ENCODE measurements at regions not wholly inside any gene's neighbourhood (a gene's known extent, or its start where the extent isn't known, plus 50 kb on each side); places are given as distances from the start of the nearest gene placed in this dataset.

DNA sequence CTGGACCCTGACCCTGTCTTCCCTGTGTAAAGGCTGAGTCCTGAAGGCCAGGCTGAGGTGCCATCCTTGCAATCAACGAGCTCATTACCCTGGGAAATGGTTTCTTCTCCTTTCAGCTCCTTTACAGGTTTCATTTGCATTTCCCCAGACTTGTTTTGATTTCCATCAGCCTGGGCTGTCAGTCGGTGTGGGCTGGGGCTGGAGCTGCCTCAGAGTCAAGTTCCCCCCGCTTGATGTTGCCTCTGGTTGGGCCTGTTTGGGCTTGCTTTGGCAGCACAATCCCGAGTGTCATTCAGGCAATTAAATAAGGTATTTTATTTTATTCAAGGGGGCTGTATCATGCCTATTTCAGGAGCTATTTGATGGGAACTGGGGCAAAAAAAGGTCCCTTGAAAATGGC lies 424.9 kb downstream of the INSC start:
- no peak for DNase-seq (ENCODE audit: low spot score)
- ATAC-seq (ENCODE audit: low FRiP score), result no peak

DNA sequence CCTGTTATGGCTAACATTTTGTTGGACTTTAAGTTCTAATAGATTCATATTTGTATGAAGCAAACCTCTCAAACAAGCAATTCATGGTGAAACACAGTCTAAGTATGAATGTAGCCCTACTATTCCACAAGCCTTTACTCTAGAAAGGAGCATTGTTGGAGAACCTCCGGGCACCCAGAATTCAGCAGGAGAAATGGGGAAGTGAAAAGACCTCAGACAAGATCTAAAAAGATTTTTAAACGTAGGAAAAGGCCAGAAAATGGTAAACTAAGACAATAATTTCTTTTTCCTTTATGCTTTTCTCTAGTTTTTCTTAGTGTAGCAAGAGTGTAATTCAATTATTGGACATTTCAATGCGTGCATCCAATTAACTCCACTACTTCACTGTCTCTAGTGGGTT lies 426.4 kb downstream of the INSC start:
- DNase-seq (ENCODE audit: low spot score) (no peak), ATAC-seq (ENCODE audit: low FRiP score) (no peak)
- TF ChIP-seq, protein P1, sequence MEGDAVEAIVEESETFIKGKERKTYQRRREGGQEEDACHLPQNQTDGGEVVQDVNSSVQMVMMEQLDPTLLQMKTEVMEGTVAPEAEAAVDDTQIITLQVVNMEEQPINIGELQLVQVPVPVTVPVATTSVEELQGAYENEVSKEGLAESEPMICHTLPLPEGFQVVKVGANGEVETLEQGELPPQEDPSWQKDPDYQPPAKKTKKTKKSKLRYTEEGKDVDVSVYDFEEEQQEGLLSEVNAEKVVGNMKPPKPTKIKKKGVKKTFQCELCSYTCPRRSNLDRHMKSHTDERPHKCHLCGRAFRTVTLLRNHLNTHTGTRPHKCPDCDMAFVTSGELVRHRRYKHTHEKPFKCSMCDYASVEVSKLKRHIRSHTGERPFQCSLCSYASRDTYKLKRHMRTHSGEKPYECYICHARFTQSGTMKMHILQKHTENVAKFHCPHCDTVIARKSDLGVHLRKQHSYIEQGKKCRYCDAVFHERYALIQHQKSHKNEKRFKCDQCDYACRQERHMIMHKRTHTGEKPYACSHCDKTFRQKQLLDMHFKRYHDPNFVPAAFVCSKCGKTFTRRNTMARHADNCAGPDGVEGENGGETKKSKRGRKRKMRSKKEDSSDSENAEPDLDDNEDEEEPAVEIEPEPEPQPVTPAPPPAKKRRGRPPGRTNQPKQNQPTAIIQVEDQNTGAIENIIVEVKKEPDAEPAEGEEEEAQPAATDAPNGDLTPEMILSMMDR (IDR thresholded peaks at IDR 0.05), result no peak

More for the DNA sequence above, 424.9 kb downstream of the INSC start:
- TF ChIP-seq, protein P1 (IDR thresholded peaks at IDR 0.05), result no peak

DNA sequence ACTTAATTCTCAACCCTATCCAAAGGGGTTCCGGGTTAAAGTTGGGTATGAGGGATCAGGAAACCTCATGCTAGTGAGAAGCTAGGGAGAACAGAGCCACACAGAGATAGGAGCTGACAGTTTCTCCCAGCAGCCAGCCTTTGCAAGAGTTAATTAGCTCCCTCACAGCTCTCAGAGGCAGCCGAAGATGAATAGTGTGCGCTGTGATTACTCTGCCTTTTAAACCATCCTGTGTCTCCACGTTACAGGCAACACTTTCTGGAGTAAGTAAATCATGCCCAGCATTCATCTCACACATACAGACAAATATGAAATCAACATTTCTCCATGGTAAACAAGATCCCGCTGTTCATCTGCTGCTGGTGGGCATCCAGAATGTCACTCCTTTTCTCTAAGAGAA lies 429.6 kb downstream of the INSC start:
- TF ChIP-seq, protein P1 (IDR thresholded peaks at IDR 0.05), result no peak
- ATAC-seq (ENCODE audit: low FRiP score) (no peak), DNase-seq (ENCODE audit: low spot score) (no peak)

DNA sequence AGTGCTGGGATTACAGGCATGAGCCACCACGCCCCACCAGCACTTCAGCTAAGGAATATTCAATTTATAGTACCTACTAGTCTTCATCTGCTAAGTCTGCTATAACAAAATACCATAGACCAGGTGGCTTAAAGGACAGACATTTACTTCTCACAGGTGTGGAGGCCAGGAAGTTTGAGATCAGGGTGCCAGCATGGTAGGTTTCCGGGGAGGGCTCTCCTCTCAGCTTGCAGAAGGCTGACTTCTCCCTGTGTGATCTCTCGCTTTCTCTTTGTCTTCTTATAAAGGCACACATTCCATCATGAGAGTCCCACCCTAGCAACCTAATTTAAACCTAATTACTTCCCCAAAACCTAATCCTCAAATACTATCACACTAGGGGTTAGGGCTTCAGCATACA lies 433.0 kb downstream of the INSC start:
- DNase-seq (ENCODE audit: low spot score), result no peak
- ATAC-seq (ENCODE audit: low FRiP score), result no peak
- TF ChIP-seq, protein P1 (IDR thresholded peaks at IDR 0.05), result no peak

DNA sequence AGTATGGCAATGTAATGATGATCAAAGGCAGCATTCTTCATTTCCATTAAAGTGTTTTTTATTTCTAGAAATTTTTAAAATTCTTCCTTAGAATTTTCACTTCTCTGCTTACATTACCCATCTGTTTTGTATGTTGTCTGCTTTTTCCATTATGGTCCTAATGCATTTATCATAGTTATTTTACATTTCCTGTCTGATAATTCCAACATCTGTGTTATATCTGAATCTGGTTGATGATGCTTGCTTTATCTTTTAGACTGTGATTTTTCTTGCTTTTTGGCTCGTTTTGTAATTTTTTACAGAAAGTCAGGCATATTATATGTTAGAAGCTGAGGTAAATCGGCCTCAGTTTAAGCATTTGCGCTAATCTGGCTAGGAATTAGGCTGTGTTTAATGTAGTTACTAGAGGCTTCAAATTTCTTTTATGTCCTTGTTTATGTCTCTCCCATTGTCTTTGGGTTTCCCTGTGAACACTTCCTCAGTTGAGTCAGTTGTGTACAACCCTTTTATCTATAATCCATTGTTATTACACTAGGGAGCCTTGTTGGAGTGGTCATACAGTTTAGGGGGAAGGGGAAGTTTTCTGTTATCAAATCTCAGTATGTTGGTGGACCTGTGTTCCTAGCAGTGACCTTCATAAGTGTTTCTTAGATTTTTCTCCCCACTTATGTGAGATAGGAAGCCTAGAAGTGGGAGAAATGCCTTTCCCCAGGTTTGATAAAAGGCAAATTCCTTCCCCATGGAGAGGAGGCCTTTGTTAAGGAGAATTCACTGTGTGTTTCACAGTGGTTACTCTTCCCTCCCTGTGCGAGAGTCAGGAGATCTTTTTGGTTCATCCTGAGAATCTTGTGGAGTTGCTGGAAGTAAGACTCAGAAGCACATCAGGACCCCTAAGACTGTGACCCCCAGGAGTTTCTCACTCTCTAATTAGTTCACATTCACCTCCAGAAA lies 437.5 kb downstream of the INSC start:
- no peak for ATAC-seq (ENCODE audit: low FRiP score)
- TF ChIP-seq, protein P1 (IDR thresholded peaks at IDR 0.05), result no peak

DNA sequence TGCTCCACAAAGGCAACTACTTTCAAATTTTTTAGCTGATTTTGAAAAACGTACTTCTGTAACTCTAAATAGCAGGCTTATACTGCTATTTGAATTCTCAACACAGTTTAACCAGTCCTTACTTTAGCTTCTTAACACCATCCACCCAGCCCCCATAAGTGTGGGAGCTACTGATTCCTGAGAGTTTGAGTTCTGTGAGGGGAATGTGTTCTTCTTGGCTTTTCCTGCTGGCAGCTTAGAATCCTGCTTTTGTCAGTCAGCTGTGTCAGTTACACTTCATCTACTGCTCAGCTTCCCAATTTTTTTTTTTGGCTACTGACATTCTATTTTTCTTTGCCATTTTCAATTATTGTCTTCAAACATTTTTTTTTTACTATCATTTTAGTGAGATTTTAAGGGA lies 440.4 kb downstream of the INSC start:
- TF ChIP-seq, protein P1 (IDR thresholded peaks at IDR 0.05), result no peak
- no peak for ATAC-seq (ENCODE audit: low FRiP score)
- DNase-seq (ENCODE audit: low spot score), result no peak

More for the DNA sequence above, 437.5 kb downstream of the INSC start:
- DNase-seq (ENCODE audit: low spot score), result no peak

Data from omental fat pad (tissue), 3 donors.